PFSK-1 (cell line): ENCODE measurements at regions not wholly inside any gene's neighbourhood (a gene's known extent, or its start where the extent isn't known, plus 50 kb on each side); places are given as distances from the start of the nearest gene placed in this dataset.

ENCODE experiments used
- POLR2AphosphoS5 ChIP-seq: IDR thresholded peaks from 2 replicates; pipeline ENCODE4 v1.6.1; 2012; ENCODE audit warnings: low read depth, mild to moderate bottlenecking, control low read depth, low read length, moderate library complexity
- TAF1 ChIP-seq: IDR thresholded peaks from 2 replicates; pipeline ENCODE4 v1.6.1; 2012; ENCODE audit warnings: low read length, control low read depth, borderline replicate concordance; ENCODE audit not compliant: insufficient read depth

DNA sequence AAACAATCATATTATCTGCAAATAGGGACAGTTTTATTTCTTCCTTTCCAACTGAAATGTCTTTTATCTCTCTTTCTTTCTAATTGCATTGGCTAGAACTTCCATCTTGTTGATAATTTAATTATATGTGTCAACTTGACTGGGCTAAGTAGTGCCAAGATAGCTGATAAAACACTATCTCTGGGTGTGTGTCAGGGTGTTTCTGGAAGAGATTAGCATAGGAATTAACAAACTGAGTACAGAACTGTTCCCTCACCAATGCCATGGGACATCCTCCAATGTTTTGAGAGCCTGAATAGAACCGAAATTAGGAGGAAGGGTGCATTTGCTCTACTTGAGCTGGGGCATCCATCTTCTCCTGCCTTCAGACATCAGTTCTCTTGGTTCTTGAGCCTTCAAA is 1027.2 kb downstream of the FAT4 start:
- TF ChIP-seq POLR2AphosphoS5 (no peak), TAF1 (no peak)
